Cardiac fibroblast (primary cell): ENCODE measurements at regions not wholly inside any gene's neighbourhood (a gene's known extent, or its start where the extent isn't known, plus 50 kb on each side); places are given as distances from the start of the nearest gene placed in this dataset.
A peak's percentile ranks its signal among the peaks of the same experiment; 100 is the strongest.

Experiments
- DNase-seq, 2 donors: peaks; one replicate each; pipeline versions ENCODE4 v3.0.0 to v3.0.0-alpha.2; 2010; ENCODE audit warnings: low read depth in 2 of 2
- H3K4me3 ChIP-seq, 2 donors: replicated peaks in 1 of 2; 1 replicate in 1 of 2; 2 replicates in 1 of 2; pipeline ENCODE4 v1.5.1; 2011; ENCODE audit warnings: low read depth in 2 of 2, low read length in 2 of 2, mild to moderate bottlenecking in 2 of 2, moderate library complexity in 1 of 2
- CTCF ChIP-seq: IDR thresholded peaks from one replicate; pipeline ENCODE4 v1.5.1; 2011; ENCODE audit warnings: low read depth, mild to moderate bottlenecking, low read length, inconsistent platforms

DNA sequence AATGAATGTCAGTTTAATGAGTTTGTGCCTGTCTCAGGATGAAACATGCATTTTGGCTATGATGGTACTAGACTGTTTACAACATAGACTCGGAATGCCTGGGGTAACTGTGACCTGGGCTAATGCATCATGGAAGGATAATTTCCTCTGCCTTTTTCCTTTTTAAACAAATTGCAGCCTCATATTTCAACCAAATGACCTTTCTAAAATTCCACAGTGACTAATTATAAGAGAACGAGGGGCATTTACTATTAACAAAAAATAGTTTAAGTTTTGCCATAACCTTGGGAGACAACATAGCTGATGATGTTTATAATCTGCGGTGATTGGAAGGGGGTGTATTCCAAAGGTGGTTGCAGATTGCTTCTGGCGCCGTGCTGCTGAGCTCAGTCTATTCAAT, 1140.5 kb downstream of the GALC start:
- H3K4me3 ChIP-seq = no peak overlapping the region
- no peak for TF ChIP-seq CTCF
- peak in 1 of 2 donors; percentile 5 for DNase-seq

DNA sequence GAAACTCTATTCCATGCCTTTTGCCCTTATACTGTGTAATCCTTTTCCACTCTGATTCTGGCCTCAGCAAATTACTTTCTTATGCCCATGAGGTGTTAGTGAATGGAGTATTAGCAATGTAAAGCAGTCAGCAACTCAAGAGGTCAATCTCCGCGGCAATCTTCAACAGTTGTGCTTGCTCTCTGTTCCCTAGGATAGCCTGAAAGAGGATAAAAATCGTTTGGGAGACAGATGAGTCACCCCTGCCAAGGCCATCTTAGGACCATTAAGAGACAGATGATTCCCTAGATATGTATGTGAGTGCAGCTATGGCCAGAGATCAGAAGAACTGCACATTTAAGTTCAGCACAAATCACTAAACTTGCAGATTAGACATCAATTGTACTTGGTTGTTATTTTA, 1145.8 kb downstream of the GALC start:
- H3K4me3 ChIP-seq = no peak overlapping the region
- no peak for TF ChIP-seq CTCF
- no peak for DNase-seq

- DNase-seq = peak; percentile 0 to 31
- no peak for TF ChIP-seq CTCF
- H3K4me3 ChIP-seq = no peak overlapping the region
These were observed 1154.6 kb downstream of the GALC start for GRCh38 chr14:86838363-86838762.

DNA sequence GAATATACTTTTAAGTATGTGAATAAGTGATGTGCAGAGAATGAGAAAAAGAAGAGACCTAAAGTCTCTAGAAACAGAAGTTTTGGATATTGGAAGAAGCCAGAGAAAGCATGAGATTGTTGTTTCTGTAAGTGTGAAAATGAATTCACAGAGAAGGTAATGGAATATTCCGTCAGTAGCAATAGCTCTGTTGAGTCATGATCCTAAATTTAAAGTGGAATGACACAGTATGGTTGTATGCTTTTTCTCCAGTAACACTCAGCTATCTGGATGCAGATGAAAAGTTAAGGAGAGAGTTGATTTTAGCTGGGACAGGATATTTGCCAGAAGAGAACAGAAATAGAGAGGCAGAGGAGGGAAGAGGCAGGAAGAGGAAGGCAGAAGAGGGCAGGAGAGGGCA, 1166.3 kb downstream of the GALC start:
- TF ChIP-seq CTCF = no peak
- peak in 1 of 2 donors; percentile 10 for DNase-seq
- no peak overlapping the region for H3K4me3 ChIP-seq

GRCh38 chr14:86824167-86824566, 1168.8 kb downstream of the GALC start:
- no peak for TF ChIP-seq CTCF
- DNase-seq = no peak
- H3K4me3 ChIP-seq = no peak overlapping the region

- no peak for TF ChIP-seq CTCF
- DNase-seq = no peak
- no peak overlapping the region for H3K4me3 ChIP-seq
These were observed 1169.4 kb downstream of the GALC start for GRCh38 chr14:86823581-86823980.

- DNase-seq = no peak
- TF ChIP-seq CTCF = no peak
- H3K4me3 ChIP-seq = no peak overlapping the region
These were observed 1177.6 kb downstream of the GALC start for GRCh38 chr14:86815341-86815740.
